CD4-positive, alpha-beta T cell (primary cell): ENCODE measurements at regions not wholly inside any gene's neighbourhood (a gene's known extent, or its start where the extent isn't known, plus 50 kb on each side); places are given as distances from the start of the nearest gene placed in this dataset.

Source experiments
- ATAC-seq: fragments of 200-7000 bp; cut with Tn5 transposase; one replicate; pipeline ENCODE4 v1.10.0; 2022; ENCODE audit warnings: mild to moderate bottlenecking; ENCODE audit not compliant: poor library complexity
- CTCF ChIA-PET: fragments of 350-600 bp; sonication (Branson Sonifier 250); formaldehyde crosslinking; loops from one replicate; lab custom pipeline; 2021; ENCODE audit warnings: antibody characterized with exemption, inconsistent platforms; lab: Charles Lee
- POLR2A ChIA-PET: fragments of 350-600 bp; sonication (Branson Sonifier 250); formaldehyde crosslinking; loops from one replicate; lab custom pipeline; 2021; ENCODE audit warnings: antibody characterized with exemption, inconsistent platforms; lab: Charles Lee
- DNase-seq, 14 experiments: peaks; one replicate each; pipeline ENCODE4 v3.0.0-alpha.2; 2013 to 2020; ENCODE audit warnings: mixed read lengths in 2 of 14
- H3K27ac ChIP-seq, 2 donors: one replicate each; pipeline versions ENCODE4 v1.5.1 to v1.7.0; 2013; ENCODE audit warnings: low read length in 2 of 2, low read depth in 1 of 2, mild to moderate bottlenecking in 1 of 2
- H3K27me3 ChIP-seq, 2 experiments: 1 replicate in 1 of 2; 2 replicates in 1 of 2; pipeline versions ENCODE4 v1.6.1 to v1.7.0; 2013; ENCODE audit warnings: low read length in 2 of 2, control low read depth in 1 of 2, mild to moderate bottlenecking in 1 of 2, moderate library complexity in 1 of 2; ENCODE audit not compliant: insufficient read depth in 2 of 2, control insufficient read depth in 1 of 2
- H3K36me3 ChIP-seq: one replicate; pipeline ENCODE4 v1.6.1; 2013; ENCODE audit warnings: low read length, control low read depth; ENCODE audit not compliant: insufficient read depth
- H3K4me1 ChIP-seq: one replicate; pipeline ENCODE4 v1.6.1; 2013; ENCODE audit warnings: low read length, control low read depth; ENCODE audit not compliant: insufficient read depth
- H3K4me3 ChIP-seq: one replicate; pipeline ENCODE4 v1.5.1; 2013; ENCODE audit warnings: mild to moderate bottlenecking, low read length, moderate library complexity
- H3K9me3 ChIP-seq, 2 experiments: 1 replicate in 1 of 2; 2 replicates in 1 of 2; pipeline versions ENCODE4 v1.6.1 to v1.7.0; 2013; ENCODE audit warnings: low read length in 2 of 2, mild to moderate bottlenecking in 2 of 2, control low read depth in 1 of 2, moderate library complexity in 1 of 2; ENCODE audit not compliant: control insufficient read depth in 1 of 2, insufficient read depth in 1 of 2
- H3K27ac Mint-ChIP-seq: one replicate; pipeline ENCODE4 v1.8.0; 2020; ENCODE audit warnings: mixed read lengths
- H3K27me3 Mint-ChIP-seq: one replicate; pipeline ENCODE4 v1.8.0; 2021; ENCODE audit warnings: mixed read lengths
- H3K36me3 Mint-ChIP-seq: one replicate; pipeline ENCODE4 v1.8.0; 2021; ENCODE audit warnings: low read depth, mixed read lengths
- H3K4me1 Mint-ChIP-seq: one replicate; pipeline ENCODE4 v1.8.0; 2021; ENCODE audit warnings: low read depth, mixed read lengths
- H3K4me3 Mint-ChIP-seq: one replicate; pipeline ENCODE4 v1.8.0; 2020; ENCODE audit warnings: mild to moderate bottlenecking, mixed read lengths
- H3K9me3 Mint-ChIP-seq: one replicate; pipeline ENCODE4 v1.8.0; 2020; ENCODE audit warnings: mixed read lengths
- intact Hi-C, 2 experiments: fragments of 100-400 bp; cut with DNase I in 1 of 2; cut with micrococcal nuclease in 1 of 2; formaldehyde crosslinking; loops; one replicate each; pipeline versions ENCODE4 v1.15.1 to v1.9.0; 2023 to 2025; cut with DNase I, micrococcal nuclease
- TF ChIP-seq, protein P1 (sequence below): fragments of 200-600 bp; IDR thresholded peaks from one replicate; pipeline ENCODE4 v1.8.0; 2022; ENCODE audit warnings: antibody characterized with exemption, mild to moderate bottlenecking

DNA sequence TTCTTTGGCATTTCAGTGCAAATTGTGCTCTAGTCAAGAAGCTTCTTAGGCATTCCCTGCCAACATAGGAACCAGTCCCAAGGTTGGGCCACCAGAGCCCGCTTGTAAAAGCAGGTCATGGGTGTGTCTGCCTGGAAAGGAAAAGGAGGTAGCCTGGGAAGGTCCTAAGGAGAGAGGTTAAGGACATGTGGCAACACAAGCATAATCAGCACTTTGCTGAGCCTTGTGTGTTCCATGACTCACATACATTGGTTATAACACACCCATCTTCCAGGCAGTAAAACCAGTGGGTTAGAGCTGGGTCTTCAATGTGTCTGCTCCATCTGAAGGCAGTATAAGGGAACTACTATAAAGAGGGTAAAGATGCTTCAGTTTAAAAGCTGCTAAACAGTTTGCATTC, 165.0 kb downstream of the FHIP1A start:
- ChIA-PET CTCF (no interaction called here), POLR2A (no interaction called here)
- intact Hi-C loops, result no loop called here
- H3K36me3 ChIP-seq, result no peaks in the 10 kb centered on the region
- H3K27ac ChIP-seq, result no peak overlapping the region
- H3K4me3 Mint-ChIP-seq, result no peak overlapping the region
- TF ChIP-seq, protein P1, sequence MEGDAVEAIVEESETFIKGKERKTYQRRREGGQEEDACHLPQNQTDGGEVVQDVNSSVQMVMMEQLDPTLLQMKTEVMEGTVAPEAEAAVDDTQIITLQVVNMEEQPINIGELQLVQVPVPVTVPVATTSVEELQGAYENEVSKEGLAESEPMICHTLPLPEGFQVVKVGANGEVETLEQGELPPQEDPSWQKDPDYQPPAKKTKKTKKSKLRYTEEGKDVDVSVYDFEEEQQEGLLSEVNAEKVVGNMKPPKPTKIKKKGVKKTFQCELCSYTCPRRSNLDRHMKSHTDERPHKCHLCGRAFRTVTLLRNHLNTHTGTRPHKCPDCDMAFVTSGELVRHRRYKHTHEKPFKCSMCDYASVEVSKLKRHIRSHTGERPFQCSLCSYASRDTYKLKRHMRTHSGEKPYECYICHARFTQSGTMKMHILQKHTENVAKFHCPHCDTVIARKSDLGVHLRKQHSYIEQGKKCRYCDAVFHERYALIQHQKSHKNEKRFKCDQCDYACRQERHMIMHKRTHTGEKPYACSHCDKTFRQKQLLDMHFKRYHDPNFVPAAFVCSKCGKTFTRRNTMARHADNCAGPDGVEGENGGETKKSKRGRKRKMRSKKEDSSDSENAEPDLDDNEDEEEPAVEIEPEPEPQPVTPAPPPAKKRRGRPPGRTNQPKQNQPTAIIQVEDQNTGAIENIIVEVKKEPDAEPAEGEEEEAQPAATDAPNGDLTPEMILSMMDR, result no peak
- DNase-seq (no peak), ATAC-seq (no peak)
- no peaks in the 10 kb centered on the region for H3K4me1 ChIP-seq
- H3K36me3 Mint-ChIP-seq, result no peaks in the 10 kb centered on the region
- H3K9me3 Mint-ChIP-seq, result no peaks in the 10 kb centered on the region
- no peaks in the 10 kb centered on the region for H3K27me3 ChIP-seq
- no peak overlapping the region for H3K4me3 ChIP-seq
- peaks cover 5% of the 10 kb centered on the region for H3K27me3 Mint-ChIP-seq
- no peaks in the 10 kb centered on the region for H3K4me1 Mint-ChIP-seq
- no peaks in the 10 kb centered on the region for H3K9me3 ChIP-seq
- no peak overlapping the region for H3K27ac Mint-ChIP-seq

DNA sequence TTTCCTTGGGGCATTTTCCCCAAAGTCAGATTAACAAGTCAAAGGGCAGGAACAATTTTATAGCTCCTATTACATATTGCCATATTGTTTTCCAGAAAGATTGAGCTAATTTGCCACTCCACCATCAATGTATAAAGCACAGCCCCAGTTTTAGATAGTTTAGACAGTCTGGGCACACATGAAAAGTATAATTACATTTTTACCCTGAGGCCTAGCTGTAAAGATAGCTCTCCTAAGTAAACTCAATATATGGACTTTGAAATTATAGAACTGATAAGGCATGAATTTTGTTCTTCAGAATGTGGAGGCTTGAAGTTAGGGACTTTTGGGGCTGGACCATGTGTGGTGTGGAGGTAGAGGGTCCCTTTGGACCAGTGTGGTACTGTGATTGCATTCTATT, 166.0 kb downstream of the FHIP1A start:
- CTCF ChIA-PET, result no interaction called here

DNA sequence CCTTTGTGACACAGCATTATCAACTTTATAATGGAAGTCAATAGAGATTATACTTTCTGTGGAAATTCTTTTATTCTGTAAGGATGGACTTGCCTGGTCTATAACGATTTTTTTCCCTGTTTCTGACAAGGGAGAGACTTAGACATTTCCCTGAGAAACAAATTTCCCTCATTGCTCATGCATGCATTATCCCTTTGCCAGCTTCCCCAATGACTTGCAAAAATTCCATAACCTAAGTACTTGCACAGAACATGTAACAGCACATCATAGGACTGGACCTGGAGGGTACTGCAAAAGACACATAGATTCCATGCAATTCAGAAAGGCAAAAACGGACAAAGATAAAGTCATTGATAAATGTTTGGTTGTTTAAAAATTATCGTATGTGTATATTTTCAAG, 166.7 kb downstream of the FHIP1A start:
- DNase-seq (no peak), ATAC-seq (no peak)
- Mint-ChIP-seq H3K4me1 (no peaks in the 10 kb centered on the region), H3K9me3 (no peaks in the 10 kb centered on the region), H3K4me3 (no peak overlapping the region), H3K27me3 (peaks cover 5% of the 10 kb centered on the region), H3K27ac (no peak overlapping the region), H3K36me3 (no peaks in the 10 kb centered on the region)
- H3K4me3 ChIP-seq, result no peak overlapping the region
- no peaks in the 10 kb centered on the region for H3K27me3 ChIP-seq
- CTCF ChIA-PET, result no interaction called here
- POLR2A ChIA-PET, result no interaction called here
- intact Hi-C loops, result no loop called here
- H3K36me3 ChIP-seq, result no peaks in the 10 kb centered on the region
- H3K4me1 ChIP-seq, result no peaks in the 10 kb centered on the region
- H3K27ac ChIP-seq, result no peak overlapping the region
- TF ChIP-seq, protein P1, result no peak
- H3K9me3 ChIP-seq, result no peaks in the 10 kb centered on the region

More for the DNA sequence above, 166.0 kb downstream of the FHIP1A start:
- H3K27me3 Mint-ChIP-seq, result peaks cover 5% of the 10 kb centered on the region
- no peak overlapping the region for H3K4me3 Mint-ChIP-seq
- DNase-seq (no peak), ATAC-seq (no peak)
- intact Hi-C loops, result no loop called here
- H3K36me3 ChIP-seq, result no peaks in the 10 kb centered on the region
- H3K4me1 Mint-ChIP-seq, result no peaks in the 10 kb centered on the region
- POLR2A ChIA-PET, result no interaction called here
- H3K9me3 Mint-ChIP-seq, result no peaks in the 10 kb centered on the region
- no peak overlapping the region for H3K27ac Mint-ChIP-seq
- no peak overlapping the region for H3K4me3 ChIP-seq
- TF ChIP-seq, protein P1, result no peak
- no peaks in the 10 kb centered on the region for H3K9me3 ChIP-seq
- no peaks in the 10 kb centered on the region for H3K36me3 Mint-ChIP-seq
- no peak overlapping the region for H3K27ac ChIP-seq
- no peaks in the 10 kb centered on the region for H3K4me1 ChIP-seq
- H3K27me3 ChIP-seq, result no peaks in the 10 kb centered on the region
